SU-DHL-6 (cell line): ENCODE measurements at regions not wholly inside any gene's neighbourhood (a gene's known extent, or its start where the extent isn't known, plus 50 kb on each side); places are given as distances from the start of the nearest gene placed in this dataset.

Experiments
- H2AFZ ChIP-seq: fragments of 200-600 bp; sonication (generic); 2 replicates; pipeline ENCODE4 v1.6.1; 2014; ENCODE audit warnings: low read depth, mild to moderate bottlenecking, moderate library complexity, mixed read lengths, antibody characterized with exemption, low read length; ENCODE audit not compliant: severe bottlenecking
- H3F3A ChIP-seq: fragments of 200-600 bp; shearing (Covaris generic); 2 replicates; pipeline ENCODE4 v1.6.0; 2016; ENCODE audit warnings: antibody characterized with exemption, mild to moderate bottlenecking; ENCODE audit not compliant: insufficient read depth
- H3K27ac ChIP-seq: fragments of 200-600 bp; sonication (generic); 2 replicates; pipeline ENCODE4 v1.5.1; 2016; ENCODE audit warnings: low read depth, mild to moderate bottlenecking, low read length, moderate library complexity, mixed read lengths
- H3K27me3 ChIP-seq: fragments of 200-600 bp; sonication (generic), shearing (Covaris generic); 2 replicates; pipeline ENCODE4 v1.6.0; 2014; ENCODE audit warnings: mild to moderate bottlenecking, low read length
- H3K36me3 ChIP-seq: fragments of 200-600 bp; sonication (generic); 2 replicates; pipeline ENCODE4 v1.6.1; 2014; ENCODE audit warnings: mild to moderate bottlenecking, low read length, mixed read lengths
- H3K4me2 ChIP-seq: fragments of 300-600, 200-600 bp; shearing (Covaris generic), sonication (generic); 2 replicates; pipeline ENCODE4 v1.6.0; 2014; ENCODE audit warnings: low read length, low read depth, mild to moderate bottlenecking; ENCODE audit not compliant: poor library complexity, severe bottlenecking
- H3K4me3 ChIP-seq: fragments of 200-600 bp; sonication (generic); 2 replicates; pipeline ENCODE4 v1.5.1; 2014; ENCODE audit warnings: antibody characterized with exemption, low read length, mild to moderate bottlenecking, mixed read lengths; ENCODE audit not compliant: insufficient read depth, poor library complexity, severe bottlenecking
- H3K79me2 ChIP-seq: fragments of 200-600 bp; sonication (generic); 2 replicates; pipeline ENCODE4 v1.6.1; 2014; ENCODE audit warnings: mild to moderate bottlenecking, low read length, moderate library complexity; ENCODE audit not compliant: insufficient read depth
- H3K9ac ChIP-seq: fragments of 200-600 bp; sonication (generic); 2 replicates; pipeline ENCODE4 v1.7.0; 2014; ENCODE audit warnings: mild to moderate bottlenecking, low read length
- H3K9me2 ChIP-seq: fragments of 200-600 bp; sonication (generic); replicated peaks from 2 replicates; pipeline ENCODE4 v1.6.1; 2014; ENCODE audit warnings: low read length; ENCODE audit not compliant: insufficient read depth
- H3K9me3 ChIP-seq: fragments of 200-600 bp; sonication (generic); 2 replicates; pipeline ENCODE4 v1.6.1; 2014; ENCODE audit warnings: low read length, mixed read lengths; ENCODE audit not compliant: insufficient read depth
- H4K20me1 ChIP-seq: fragments of 200-600 bp; sonication (generic); 2 replicates; pipeline ENCODE4 v1.6.1; 2014; ENCODE audit warnings: low read depth, mild to moderate bottlenecking, antibody characterized with exemption, low read length, moderate library complexity, mixed read lengths
- CTCF ChIP-seq: fragments of 200-600 bp; sonication (generic); IDR thresholded peaks from one replicate; pipeline ENCODE4 v1.5.1; 2017; ENCODE audit warnings: antibody characterized with exemption, mild to moderate bottlenecking, low read length, moderate library complexity; ENCODE audit not compliant: insufficient read depth, poor library complexity, severe bottlenecking
- EZH2phosphoT487 ChIP-seq: fragments of 200-600 bp; sonication (generic), shearing (Covaris generic); conservative IDR thresholded peaks from 2 replicates; pipeline ENCODE4 v1.6.1; 2018; ENCODE audit warnings: mild to moderate bottlenecking, antibody characterized with exemption, low read length, moderate library complexity, mixed read lengths

- Histone ChIP-seq H3F3A (no peaks in the 10 kb centered on the region), H3K9ac (no peak overlapping the region), H3K27ac (no peak overlapping the region), H3K4me2 (no peak overlapping the region), H2AFZ (no peak overlapping the region), H4K20me1 (no peaks in the 10 kb centered on the region), H3K27me3 (no peaks in the 10 kb centered on the region), H3K36me3 (no peaks in the 10 kb centered on the region), H3K79me2 (no peaks in the 10 kb centered on the region), H3K4me3 (no peak overlapping the region), H3K9me2 (no peaks in the 10 kb centered on the region), H3K9me3 (no peaks in the 10 kb centered on the region)
- no peak for TF ChIP-seq EZH2phosphoT487
- TF ChIP-seq CTCF = no peak
Measured at GRCh38 chr5:106088462-106088861, 1582.3 kb downstream of the EFNA5 start.

- Histone ChIP-seq H3K9me2 (no peaks in the 10 kb centered on the region), H2AFZ (no peak overlapping the region), H3K9me3 (no peaks in the 10 kb centered on the region), H3K9ac (no peak overlapping the region), H3F3A (no peaks in the 10 kb centered on the region), H3K27ac (no peak overlapping the region), H3K79me2 (no peaks in the 10 kb centered on the region), H4K20me1 (no peaks in the 10 kb centered on the region), H3K27me3 (no peaks in the 10 kb centered on the region), H3K36me3 (no peaks in the 10 kb centered on the region), H3K4me3 (no peak overlapping the region), H3K4me2 (no peak overlapping the region)
- no peak for TF ChIP-seq EZH2phosphoT487
- no peak for TF ChIP-seq CTCF
Measured at GRCh38 chr5:106086352-106086751, 1584.4 kb downstream of the EFNA5 start.

GRCh38 chr5:106085556-106085955, 1585.2 kb downstream of the EFNA5 start:
- no peak overlapping the region for H3K4me3 ChIP-seq
- no peak overlapping the region for H3K4me2 ChIP-seq
- H3K36me3 ChIP-seq = no peaks in the 10 kb centered on the region
- no peak overlapping the region for H2AFZ ChIP-seq
- no peaks in the 10 kb centered on the region for H3F3A ChIP-seq
- H3K79me2 ChIP-seq = no peaks in the 10 kb centered on the region
- H3K9me3 ChIP-seq = no peaks in the 10 kb centered on the region
- H4K20me1 ChIP-seq = no peaks in the 10 kb centered on the region
- H3K27ac ChIP-seq = no peak overlapping the region
- TF ChIP-seq CTCF (no peak), EZH2phosphoT487 (no peak)
- H3K27me3 ChIP-seq = no peaks in the 10 kb centered on the region
- H3K9ac ChIP-seq = no peak overlapping the region
- H3K9me2 ChIP-seq = no peaks in the 10 kb centered on the region
